ENCODE measurements at regions not wholly inside any gene's neighbourhood (a gene's known extent, or its start where the extent isn't known, plus 50 kb on each side); places are given as distances from the start of the nearest gene placed in this dataset.

DNA sequence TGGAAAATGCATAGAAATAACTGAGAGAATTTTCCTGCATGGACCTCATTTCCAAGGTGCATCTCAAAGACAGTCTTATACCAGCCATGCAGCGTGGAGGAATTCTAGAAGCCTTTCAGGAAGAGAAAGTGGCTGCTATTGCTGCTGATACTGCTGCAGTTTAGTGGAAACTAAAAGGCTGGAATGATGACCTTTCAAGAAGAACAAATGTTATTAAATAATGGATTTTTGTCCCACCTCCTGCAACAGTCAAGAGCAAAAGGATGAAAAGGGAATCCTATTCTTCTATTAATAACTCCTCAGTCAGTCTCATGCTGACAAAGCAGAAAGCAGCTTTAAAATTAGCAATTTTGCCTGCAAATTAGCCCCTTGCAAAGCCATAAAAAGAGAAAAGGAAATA lies 68.2 kb upstream of the C1orf87 start:
- TF ChIP-seq GABPA (IDR thresholded peaks at IDR 0.05; ENCODE audit: low read depth), result no peak
- TF ChIP-seq CTCF (IDR thresholded peaks at IDR 0.05; ENCODE audit: insufficient read depth, low read length), result no peak
- no peak for TF ChIP-seq SPI1 (IDR thresholded peaks at IDR 0.05; ENCODE audit: borderline replicate concordance, low read depth)
- no peak for TF ChIP-seq REST (IDR thresholded peaks at IDR 0.05; ENCODE audit: insufficient replicate concordance, low read depth)
- TF ChIP-seq POLR2AphosphoS5 (IDR thresholded peaks at IDR 0.05; ENCODE audit: low read depth), result no peak
- no peak overlapping the region for H3K27ac ChIP-seq (replicated peaks)
- DNase-seq (ENCODE audit: low read depth in 1 of 2, low spot score in 1 of 2), result no peak
- no peaks in the 10 kb centered on the region for H3K27me3 ChIP-seq (ENCODE audit: insufficient read depth, poor library complexity, severe bottlenecking)
- H3K4me3 ChIP-seq (replicated peaks; ENCODE audit: insufficient read depth, low read length), result no peak overlapping the region

- no peak for DNase-seq (ENCODE audit: low read depth in 1 of 2, low spot score in 1 of 2)
- H3K27me3 ChIP-seq (ENCODE audit: insufficient read depth, poor library complexity, severe bottlenecking), result no peaks in the 10 kb centered on the region
- no peak overlapping the region for H3K27ac ChIP-seq (replicated peaks)
- H3K4me3 ChIP-seq (replicated peaks; ENCODE audit: insufficient read depth, low read length), result no peak overlapping the region
- TF ChIP-seq GABPA (IDR thresholded peaks at IDR 0.05; ENCODE audit: low read depth) (no peak), CTCF (IDR thresholded peaks at IDR 0.05; ENCODE audit: insufficient read depth, low read length) (no peak), REST (IDR thresholded peaks at IDR 0.05; ENCODE audit: insufficient replicate concordance, low read depth) (no peak), POLR2AphosphoS5 (IDR thresholded peaks at IDR 0.05; ENCODE audit: low read depth) (no peak), SPI1 (IDR thresholded peaks at IDR 0.05; ENCODE audit: borderline replicate concordance, low read depth) (no peak)
Measured at GRCh38 chr1:60141276-60141675, 67.7 kb upstream of the C1orf87 start.

- DNase-seq (ENCODE audit: low read depth in 1 of 2, low spot score in 1 of 2), result no peak
- TF ChIP-seq GABPA (IDR thresholded peaks at IDR 0.05; ENCODE audit: low read depth), result no peak
- no peak for TF ChIP-seq CTCF (IDR thresholded peaks at IDR 0.05; ENCODE audit: insufficient read depth, low read length)
- no peak for TF ChIP-seq POLR2AphosphoS5 (IDR thresholded peaks at IDR 0.05; ENCODE audit: low read depth)
- no peak for TF ChIP-seq SPI1 (IDR thresholded peaks at IDR 0.05; ENCODE audit: borderline replicate concordance, low read depth)
- no peak overlapping the region for H3K4me3 ChIP-seq (replicated peaks; ENCODE audit: insufficient read depth, low read length)
- H3K27me3 ChIP-seq (ENCODE audit: insufficient read depth, poor library complexity, severe bottlenecking), result no peaks in the 10 kb centered on the region
- no peak overlapping the region for H3K27ac ChIP-seq (replicated peaks)
Measured at GRCh38 chr1:60137406-60137805, 63.8 kb upstream of the C1orf87 start.

GRCh38 chr1:60136395-60136794 lies 62.8 kb upstream of the C1orf87 start:
- TF ChIP-seq GABPA (IDR thresholded peaks at IDR 0.05; ENCODE audit: low read depth) (no peak), CTCF (IDR thresholded peaks at IDR 0.05; ENCODE audit: insufficient read depth, low read length) (no peak), REST (IDR thresholded peaks at IDR 0.05; ENCODE audit: insufficient replicate concordance, low read depth) (no peak), POLR2AphosphoS5 (IDR thresholded peaks at IDR 0.05; ENCODE audit: low read depth) (no peak), SPI1 (IDR thresholded peaks at IDR 0.05; ENCODE audit: borderline replicate concordance, low read depth) (no peak)
- Histone ChIP-seq H3K27ac (replicated peaks) (no peak overlapping the region), H3K27me3 (ENCODE audit: insufficient read depth, poor library complexity, severe bottlenecking) (no peaks in the 10 kb centered on the region), H3K4me3 (replicated peaks; ENCODE audit: insufficient read depth, low read length) (no peak overlapping the region)
- no peak for DNase-seq (ENCODE audit: low read depth in 1 of 2, low spot score in 1 of 2)

Data from HL-60 (cell line).